ENCODE measurements at regions not wholly inside any gene's neighbourhood (a gene's known extent, or its start where the extent isn't known, plus 50 kb on each side); places are given as distances from the start of the nearest gene placed in this dataset.
A peak's percentile ranks its signal among the peaks of the same experiment; 100 is the strongest.

GRCh38 chr3:193879099-193879863, 256.7 kb upstream of the HES1 start:
- no peak for DNase-seq

- DNase-seq = no peak
Observed at GRCh38 chr3:193879864-193880242, 256.1 kb upstream of the HES1 start.

GRCh38 chr3:193882091-193882490, 253.9 kb upstream of the HES1 start:
- no peak for DNase-seq

GRCh38 chr3:193883551-193883950, 252.4 kb upstream of the HES1 start:
- no peak for DNase-seq

GRCh38 chr3:193884027-193884426, 251.9 kb upstream of the HES1 start:
- DNase-seq = peak; percentile 69

GRCh38 chr3:193884652-193885051, 251.3 kb upstream of the HES1 start:
- peak; percentile 28 for DNase-seq

- peak; percentile 50 for DNase-seq
Observed at GRCh38 chr3:193885832-193886231, 250.1 kb upstream of the HES1 start.

- no peak for DNase-seq
Observed at GRCh38 chr3:193890016-193890897, 245.7 kb upstream of the HES1 start.

- peak; percentile 66 for DNase-seq
Observed at GRCh38 chr3:193894121-193894863, 241.7 kb upstream of the HES1 start.

GRCh38 chr3:193895409-193895808, 240.5 kb upstream of the HES1 start:
- no peak for DNase-seq

- DNase-seq = no peak
Observed at GRCh38 chr3:193896419-193896818, 239.5 kb upstream of the HES1 start.

GRCh38 chr3:193897288-193897687, 238.7 kb upstream of the HES1 start:
- DNase-seq = no peak

- no peak for DNase-seq
Observed at GRCh38 chr3:193897731-193898180, 238.2 kb upstream of the HES1 start.

GRCh38 chr3:193899001-193899400, 236.9 kb upstream of the HES1 start:
- no peak for DNase-seq

GRCh38 chr3:193901007-193901406, 234.9 kb upstream of the HES1 start:
- DNase-seq = no peak

GRCh38 chr3:193902607-193903511, 233.1 kb upstream of the HES1 start:
- no peak for DNase-seq

GRCh38 chr3:193903512-193903817, 232.5 kb upstream of the HES1 start:
- no peak for DNase-seq

GRCh38 chr3:193903966-193904365, 232.0 kb upstream of the HES1 start:
- DNase-seq = peak; percentile 63

GRCh38 chr3:193905541-193906396, 230.2 kb upstream of the HES1 start:
- DNase-seq = no peak

- no peak for DNase-seq
Observed at GRCh38 chr3:193906849-193907410, 229.0 kb upstream of the HES1 start.

- no peak for DNase-seq
Observed at GRCh38 chr3:193908181-193908744, 227.7 kb upstream of the HES1 start.
